22Rv1 (cell line): ENCODE measurements at regions not wholly inside any gene's neighbourhood (a gene's known extent, or its start where the extent isn't known, plus 50 kb on each side); places are given as distances from the start of the nearest gene placed in this dataset.

Experiments used
- ZFX ChIP-seq: fragments of 450-650 bp; IDR thresholded peaks from 2 replicates; pipeline ENCODE4 v1.6.1; 2017; ENCODE audit warnings: antibody characterized with exemption, borderline replicate concordance
- TF ChIP-seq, protein P1 (sequence below): fragments of 450-650 bp; IDR thresholded peaks from 2 replicates; pipeline ENCODE4 v1.5.1; 2017; ENCODE audit warnings: mild to moderate bottlenecking

DNA sequence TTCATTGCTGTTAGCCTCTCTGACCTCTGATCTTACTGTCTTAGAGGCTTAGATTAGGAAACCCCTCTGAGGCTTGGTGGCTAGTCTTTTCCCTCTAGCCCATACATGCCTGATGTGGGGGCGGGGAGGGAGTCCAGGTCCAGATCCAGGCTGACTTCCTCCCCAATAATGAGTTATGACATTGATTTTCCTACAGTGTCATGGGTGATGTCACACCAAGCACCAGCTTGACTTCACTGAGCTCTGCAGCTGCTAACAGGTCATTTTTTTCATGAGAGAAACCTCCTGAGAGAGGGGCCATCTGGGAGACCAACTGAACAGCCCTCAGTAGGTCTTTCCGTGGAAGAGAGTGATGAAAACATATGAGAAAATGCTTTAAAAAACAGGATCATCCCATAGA lies 180.2 kb upstream of the N4BP1 start:
- TF ChIP-seq, protein P1, sequence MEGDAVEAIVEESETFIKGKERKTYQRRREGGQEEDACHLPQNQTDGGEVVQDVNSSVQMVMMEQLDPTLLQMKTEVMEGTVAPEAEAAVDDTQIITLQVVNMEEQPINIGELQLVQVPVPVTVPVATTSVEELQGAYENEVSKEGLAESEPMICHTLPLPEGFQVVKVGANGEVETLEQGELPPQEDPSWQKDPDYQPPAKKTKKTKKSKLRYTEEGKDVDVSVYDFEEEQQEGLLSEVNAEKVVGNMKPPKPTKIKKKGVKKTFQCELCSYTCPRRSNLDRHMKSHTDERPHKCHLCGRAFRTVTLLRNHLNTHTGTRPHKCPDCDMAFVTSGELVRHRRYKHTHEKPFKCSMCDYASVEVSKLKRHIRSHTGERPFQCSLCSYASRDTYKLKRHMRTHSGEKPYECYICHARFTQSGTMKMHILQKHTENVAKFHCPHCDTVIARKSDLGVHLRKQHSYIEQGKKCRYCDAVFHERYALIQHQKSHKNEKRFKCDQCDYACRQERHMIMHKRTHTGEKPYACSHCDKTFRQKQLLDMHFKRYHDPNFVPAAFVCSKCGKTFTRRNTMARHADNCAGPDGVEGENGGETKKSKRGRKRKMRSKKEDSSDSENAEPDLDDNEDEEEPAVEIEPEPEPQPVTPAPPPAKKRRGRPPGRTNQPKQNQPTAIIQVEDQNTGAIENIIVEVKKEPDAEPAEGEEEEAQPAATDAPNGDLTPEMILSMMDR, result no peak
- no peak for TF ChIP-seq ZFX
